K562 (cell line): ENCODE measurements at regions not wholly inside any gene's neighbourhood (a gene's known extent, or its start where the extent isn't known, plus 50 kb on each side); places are given as distances from the start of the nearest gene placed in this dataset.

Experiments used
- ATAC-seq: fragments of 200-7000 bp; cut with Tn5 transposase; 3 replicates; pipeline ENCODE4 v1.9.1; 2020; ENCODE audit warnings: moderate library complexity
- BruUV-seq: library from RNA; stranded (reverse); fragments of 400-500 nt; replicated peaks from 2 replicates; lab custom pipeline; 2021; lab: Mats Ljungman, UMichigan
- CTCF ChIA-PET: fragments of 300-600 bp; formaldehyde crosslinking; extraction: SDS; loops from one replicate; lab custom pipeline; 2021; ENCODE audit warnings: low intra/inter-chr PET ratio; lab: Yijun Ruan, JAX
- POLR2A ChIA-PET: fragments of 300-600, 350-650 bp; sonication (Branson Sonifier 250); formaldehyde crosslinking; extraction: SDS; loops from one replicate; lab custom pipeline; 2021; ENCODE audit warnings: antibody characterized with exemption, inconsistent platforms; lab: Yijun Ruan, JAX
- DNase-seq, 4 experiments: peaks; one replicate each; pipeline versions ENCODE4 v3.0.0 to v3.0.0-alpha.2; 2011 to 2018; ENCODE audit warnings: low spot score in 3 of 4, mixed read lengths in 3 of 4; ENCODE audit errors: extremely low read depth in 1 of 4
- FAIRE-seq: peaks from 2 replicates; lab custom pipeline; 2011; peaks lifted over from hg19 to GRCh38; lab: Jason Lieb, UNC
- H2AFZ ChIP-seq: 2 replicates; pipeline ENCODE4 v1.6.0; 2011; ENCODE audit warnings: low read depth, low read length, control low read depth, inconsistent platforms
- H3K27ac ChIP-seq: fragments of 200-600 bp; 3 replicates; pipeline ENCODE4 v1.8.0; 2011; ENCODE audit warnings: low read depth, mild to moderate bottlenecking, control low read depth, inconsistent platforms, low read length, moderate library complexity, mixed read lengths; ENCODE audit errors: extremely low read depth
- H3K27me3 ChIP-seq, 2 experiments: fragments of 300-600 bp in 1 of 2; 2 replicates in 1 of 2; 3 replicates in 1 of 2; pipeline versions ENCODE4 v1.6.0 to v1.8.0; 2011; ENCODE audit warnings: inconsistent platforms in 2 of 2, low read length in 2 of 2, mild to moderate bottlenecking in 1 of 2, mixed read lengths in 1 of 2, moderate library complexity in 1 of 2; ENCODE audit not compliant: control insufficient read depth in 2 of 2, insufficient read depth in 2 of 2
- H3K36me3 ChIP-seq: fragments of 300-600 bp; 3 replicates; pipeline ENCODE4 v1.8.0; 2011; ENCODE audit warnings: mild to moderate bottlenecking, low read length, inconsistent platforms; ENCODE audit not compliant: control insufficient read depth, insufficient read depth
- H3K4me1 ChIP-seq, 2 experiments: fragments of 200-600 bp in 1 of 2; replicated peaks in 1 of 2; 2 replicates in 1 of 2; 3 replicates in 1 of 2; pipeline versions ENCODE4 v1.5.1 to v1.8.0; 2011; ENCODE audit warnings: inconsistent platforms in 2 of 2, low read length in 2 of 2, mild to moderate bottlenecking in 1 of 2, mixed read lengths in 1 of 2, moderate library complexity in 1 of 2; ENCODE audit not compliant: control insufficient read depth in 2 of 2, insufficient read depth in 2 of 2
- H3K4me2 ChIP-seq: 2 replicates; pipeline ENCODE4 v1.6.1; 2011; ENCODE audit warnings: low read length, control low read depth, inconsistent platforms, mixed read lengths; ENCODE audit not compliant: insufficient read depth
- H3K4me3 ChIP-seq: fragments of 200-600 bp; sonication (generic), shearing (Covaris generic); 2 replicates; pipeline ENCODE4 v1.5.1; 2016; ENCODE audit warnings: control low read depth, inconsistent platforms
- H3K79me2 ChIP-seq: fragments of 200-600 bp; 3 replicates; pipeline ENCODE4 v1.8.0; 2011; ENCODE audit warnings: low read length, inconsistent platforms; ENCODE audit not compliant: control insufficient read depth, insufficient read depth
- H3K9ac ChIP-seq, 2 experiments: 2 replicates each; pipeline versions ENCODE4 v1.6.0 to v1.6.1; 2011; ENCODE audit warnings: low read depth in 2 of 2, low read length in 2 of 2, control low read depth in 1 of 2, inconsistent platforms in 1 of 2, mild to moderate bottlenecking in 1 of 2, mixed read lengths in 1 of 2; ENCODE audit not compliant: insufficient read depth in 1 of 2
- H3K9me1 ChIP-seq: one replicate; pipeline ENCODE4 v1.6.0; 2011; ENCODE audit warnings: inconsistent platforms, mild to moderate bottlenecking, low read length, moderate library complexity; ENCODE audit not compliant: control insufficient read depth, insufficient read depth
- H3K9me3 ChIP-seq: replicated peaks from 2 replicates; pipeline ENCODE4 v1.5.1; 2011; ENCODE audit warnings: low read depth, low read length, inconsistent platforms; ENCODE audit not compliant: control insufficient read depth, insufficient read depth
- H4K20me1 ChIP-seq: replicated peaks from 2 replicates; pipeline ENCODE4 v1.6.1; 2011; ENCODE audit warnings: low read length, inconsistent platforms, mixed read lengths; ENCODE audit not compliant: control insufficient read depth, insufficient read depth
- CHD2 ChIP-seq: IDR thresholded peaks from 2 replicates; pipeline ENCODE4 v1.6.1; 2011; ENCODE audit warnings: low read depth, low read length
- GATA2 ChIP-seq: sonication (generic); formaldehyde crosslinking; IDR thresholded peaks from 2 replicates; pipeline ENCODE4 v1.4.0; 2020; ENCODE audit warnings: mild to moderate bottlenecking, missing genetic modification reagents
- HDAC8 ChIP-seq: fragments of 450-650 bp; IDR thresholded peaks from 2 replicates; pipeline ENCODE4 v1.6.1; 2016; ENCODE audit warnings: mild to moderate bottlenecking, missing genetic modification characterization, moderate library complexity, missing compliant biosample characterization
- MYC ChIP-seq, 2 experiments: fragments of 250-450 bp in 1 of 2; sonication (Bioruptor Pico) in 1 of 2; IDR thresholded peaks; 2 replicates each; pipeline versions ENCODE4 v1.5.1 to v1.6.1; 2012 to 2021; ENCODE audit warnings: low read depth in 2 of 2, borderline replicate concordance in 1 of 2, improper control_type of control experiment in 1 of 2, low read length in 1 of 2, mild to moderate bottlenecking in 1 of 2, moderate library complexity in 1 of 2
- PTTG1 ChIP-seq: fragments of 450-650 bp; IDR thresholded peaks from 2 replicates; pipeline ENCODE4 v1.6.1; 2016; ENCODE audit warnings: low read depth, mild to moderate bottlenecking, missing genetic modification characterization, missing compliant biosample characterization
- PYGO2 ChIP-seq: fragments of 450-650 bp; IDR thresholded peaks from 2 replicates; pipeline ENCODE4 v1.6.1; 2016; ENCODE audit warnings: mild to moderate bottlenecking, missing genetic modification characterization, moderate library complexity, missing compliant biosample characterization
- RBM22 ChIP-seq: fragments of 200-400 bp; formaldehyde crosslinking; IDR thresholded peaks from 2 replicates; pipeline ENCODE4 v1.6.1; 2018; ENCODE audit warnings: low read length, low read depth; ENCODE audit not compliant: poor library complexity, severe bottlenecking
- ZNF184 ChIP-seq: sonication (generic); formaldehyde crosslinking; IDR thresholded peaks from 2 replicates; pipeline ENCODE4 v1.5.0; 2020; ENCODE audit warnings: missing genetic modification reagents
- ZNF311 ChIP-seq: fragments of 250-450 bp; sonication (Bioruptor Pico); IDR thresholded peaks from 2 replicates; pipeline ENCODE4 v1.4.0; 2020; ENCODE audit warnings: mild to moderate bottlenecking, moderate library complexity
- WGBS: fragments of 100-300 bp; shearing (Covaris generic); methylation state at CpG from one replicate; pipeline ENCODE4 v1.1.6; 2016; ENCODE audit warnings: low coverage, mixed read lengths; ENCODE audit not compliant: insufficient coverage; ENCODE audit errors: missing lambda C conversion rate; 5-methylcytosine and 5-hydroxymethylcytosine counted together
- in situ Hi-C: fragments of 300-500 bp; cut with MboI; formaldehyde crosslinking; loops from 4 replicates; pipeline ENCODE4 v1.15.0; 2018; ENCODE audit warnings: inconsistent platforms, mixed read lengths
- intact Hi-C: fragments of 100-400 bp; cut with micrococcal nuclease; formaldehyde crosslinking; loops from 2 replicates; pipeline ENCODE4 v1.14.2; 2022
- TF ChIP-seq, protein P1 (sequence below): sonication (generic); formaldehyde crosslinking; IDR thresholded peaks from 2 replicates; pipeline ENCODE4 v1.8.0; 2022; ENCODE audit warnings: mild to moderate bottlenecking, missing genetic modification reagents
- TF ChIP-seq, protein P2 (sequence below): fragments of 250-450 bp; sonication (Bioruptor Pico); IDR thresholded peaks from 2 replicates; pipeline ENCODE4 v1.4.0; 2020; ENCODE audit warnings: mild to moderate bottlenecking, moderate library complexity
- TF ChIP-seq, protein P3 (sequence below): IDR thresholded peaks from 3 replicates; pipeline ENCODE4 v1.6.1; 2011; ENCODE audit warnings: borderline replicate concordance, mild to moderate bottlenecking; ENCODE audit not compliant: insufficient read length, insufficient read depth
- TF ChIP-seq, protein P4 (sequence below): sonication (generic); formaldehyde crosslinking; IDR thresholded peaks from 2 replicates; pipeline ENCODE4 v1.8.1; 2023; ENCODE audit warnings: mild to moderate bottlenecking, missing genetic modification reagents, moderate library complexity

DNA sequence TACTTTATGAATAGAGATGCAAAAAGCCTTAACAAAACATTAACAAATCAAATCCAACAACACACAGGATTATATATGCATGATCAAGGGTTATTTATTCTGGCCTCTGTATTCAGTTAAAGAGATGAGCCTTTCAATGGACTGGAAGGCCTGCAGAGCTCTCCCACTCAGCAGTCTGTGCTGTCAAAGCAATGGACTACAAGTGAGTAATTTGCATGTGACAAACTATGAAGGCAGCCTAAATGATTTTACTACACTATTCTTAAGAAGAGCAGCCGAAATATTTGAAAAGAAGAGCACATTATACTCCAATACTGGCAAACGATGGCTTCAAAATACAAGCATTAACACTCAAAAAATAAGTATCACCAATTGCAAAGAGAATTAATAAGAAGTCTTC lies 250.4 kb upstream of the HSFY2 start (continued):
- TF ChIP-seq RBM22, result no peak

DNA sequence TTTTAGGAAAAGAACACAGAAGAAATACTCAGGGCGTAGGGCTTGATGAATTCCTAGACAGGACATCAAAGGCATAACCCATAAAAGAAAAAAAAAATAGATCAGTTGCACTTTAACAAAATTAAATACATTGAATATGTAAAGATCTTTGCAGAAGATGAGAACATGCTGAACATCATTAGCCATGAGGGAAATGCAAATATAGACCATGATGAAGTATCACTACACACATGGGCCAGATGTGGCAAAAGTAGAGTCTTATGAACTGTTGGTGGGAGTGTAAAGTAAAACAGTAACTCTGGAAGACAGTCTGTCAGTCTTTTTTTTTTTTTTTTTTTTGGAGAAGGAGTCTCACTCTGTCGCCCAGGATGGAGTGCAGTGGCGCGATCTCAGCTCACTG lies 246.7 kb upstream of the HSFY2 start:
- in situ Hi-C loops, result no loop called here
- ChIA-PET POLR2A (no interaction called here), CTCF (no interaction called here)
- DNase-seq (no peak), FAIRE-seq (no peak), ATAC-seq (no peak)
- Histone ChIP-seq H3K4me2 (no peak overlapping the region), H2AFZ (no peak overlapping the region), H3K36me3 (no peaks in the 10 kb centered on the region), H3K9me1 (no peaks in the 10 kb centered on the region), H3K9ac (no peak overlapping the region), H4K20me1 (no peaks in the 10 kb centered on the region), H3K9me3 (no peaks in the 10 kb centered on the region), H3K27ac (no peak overlapping the region), H3K27me3 (no peaks in the 10 kb centered on the region), H3K79me2 (no peaks in the 10 kb centered on the region), H3K4me3 (no peak overlapping the region), H3K4me1 (no peaks in the 10 kb centered on the region)
- intact Hi-C loops, result no loop called here
- BruUV-seq, result no TSS peak
- TF ChIP-seq ZNF184 (no peak), ZNF311 (CRISPR knock-in tag) (no peak), HDAC8 (tag) (no peak), MYC (IDR thresholded peaks at IDR 0.05; ENCODE audit: low read depth, low read length) (no peak), MYC (CRISPR knock-in tag; IDR thresholded peaks at IDR 0.05; ENCODE audit: borderline replicate concordance, low read depth) (no peak), GATA2 (CRISPR knock-in tag) (no peak), PTTG1 (tag) (no peak), PYGO2 (tag) (no peak), CHD2 (no peak)
- TF ChIP-seq, protein P1, sequence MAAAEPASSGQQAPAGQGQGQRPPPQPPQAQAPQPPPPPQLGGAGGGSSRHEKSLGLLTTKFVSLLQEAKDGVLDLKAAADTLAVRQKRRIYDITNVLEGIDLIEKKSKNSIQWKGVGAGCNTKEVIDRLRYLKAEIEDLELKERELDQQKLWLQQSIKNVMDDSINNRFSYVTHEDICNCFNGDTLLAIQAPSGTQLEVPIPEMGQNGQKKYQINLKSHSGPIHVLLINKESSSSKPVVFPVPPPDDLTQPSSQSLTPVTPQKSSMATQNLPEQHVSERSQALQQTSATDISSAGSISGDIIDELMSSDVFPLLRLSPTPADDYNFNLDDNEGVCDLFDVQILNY, result no peak
- TF ChIP-seq, protein P2, sequence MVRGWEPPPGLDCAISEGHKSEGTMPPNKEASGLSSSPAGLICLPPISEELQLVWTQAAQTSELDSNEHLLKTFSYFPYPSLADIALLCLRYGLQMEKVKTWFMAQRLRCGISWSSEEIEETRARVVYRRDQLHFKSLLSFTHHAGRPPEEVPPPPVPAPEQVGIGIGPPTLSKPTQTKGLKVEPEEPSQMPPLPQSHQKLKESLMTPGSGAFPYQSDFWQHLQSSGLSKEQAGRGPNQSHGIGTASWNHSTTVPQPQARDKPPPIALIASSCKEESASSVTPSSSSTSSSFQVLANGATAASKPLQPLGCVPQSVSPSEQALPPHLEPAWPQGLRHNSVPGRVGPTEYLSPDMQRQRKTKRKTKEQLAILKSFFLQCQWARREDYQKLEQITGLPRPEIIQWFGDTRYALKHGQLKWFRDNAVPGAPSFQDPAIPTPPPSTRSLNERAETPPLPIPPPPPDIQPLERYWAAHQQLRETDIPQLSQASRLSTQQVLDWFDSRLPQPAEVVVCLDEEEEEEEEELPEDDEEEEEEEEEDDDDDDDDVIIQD (CRISPR knock-in tag), result no peak
- TF ChIP-seq, protein P3, sequence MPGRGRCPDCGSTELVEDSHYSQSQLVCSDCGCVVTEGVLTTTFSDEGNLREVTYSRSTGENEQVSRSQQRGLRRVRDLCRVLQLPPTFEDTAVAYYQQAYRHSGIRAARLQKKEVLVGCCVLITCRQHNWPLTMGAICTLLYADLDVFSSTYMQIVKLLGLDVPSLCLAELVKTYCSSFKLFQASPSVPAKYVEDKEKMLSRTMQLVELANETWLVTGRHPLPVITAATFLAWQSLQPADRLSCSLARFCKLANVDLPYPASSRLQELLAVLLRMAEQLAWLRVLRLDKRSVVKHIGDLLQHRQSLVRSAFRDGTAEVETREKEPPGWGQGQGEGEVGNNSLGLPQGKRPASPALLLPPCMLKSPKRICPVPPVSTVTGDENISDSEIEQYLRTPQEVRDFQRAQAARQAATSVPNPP, result no peak
- TF ChIP-seq, protein P4, sequence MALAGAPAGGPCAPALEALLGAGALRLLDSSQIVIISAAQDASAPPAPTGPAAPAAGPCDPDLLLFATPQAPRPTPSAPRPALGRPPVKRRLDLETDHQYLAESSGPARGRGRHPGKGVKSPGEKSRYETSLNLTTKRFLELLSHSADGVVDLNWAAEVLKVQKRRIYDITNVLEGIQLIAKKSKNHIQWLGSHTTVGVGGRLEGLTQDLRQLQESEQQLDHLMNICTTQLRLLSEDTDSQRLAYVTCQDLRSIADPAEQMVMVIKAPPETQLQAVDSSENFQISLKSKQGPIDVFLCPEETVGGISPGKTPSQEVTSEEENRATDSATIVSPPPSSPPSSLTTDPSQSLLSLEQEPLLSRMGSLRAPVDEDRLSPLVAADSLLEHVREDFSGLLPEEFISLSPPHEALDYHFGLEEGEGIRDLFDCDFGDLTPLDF (CRISPR knock-in tag), result no peak
- no CpG with 5 or more reads among the region's 4 CpGs for WGBS
